Right renal pelvis (tissue), 4 donors: ENCODE measurements at regions not wholly inside any gene's neighbourhood (a gene's known extent, or its start where the extent isn't known, plus 50 kb on each side); places are given as distances from the start of the nearest gene placed in this dataset.
A peak's percentile ranks its signal among the peaks of the same experiment; 100 is the strongest.
"Not testable (repeated sequence)": the region's sequence is repeated elsewhere in the genome, so short reads cannot be mapped to it uniquely, and the experiment has no call there.

Source experiments
- DNase-seq, 4 donors: peaks; one replicate each; pipeline ENCODE4 v3.0.0-alpha.2; 2013; ENCODE audit warnings: low read depth in 4 of 4, low spot score in 3 of 4, missing footprints in 1 of 4

DNA sequence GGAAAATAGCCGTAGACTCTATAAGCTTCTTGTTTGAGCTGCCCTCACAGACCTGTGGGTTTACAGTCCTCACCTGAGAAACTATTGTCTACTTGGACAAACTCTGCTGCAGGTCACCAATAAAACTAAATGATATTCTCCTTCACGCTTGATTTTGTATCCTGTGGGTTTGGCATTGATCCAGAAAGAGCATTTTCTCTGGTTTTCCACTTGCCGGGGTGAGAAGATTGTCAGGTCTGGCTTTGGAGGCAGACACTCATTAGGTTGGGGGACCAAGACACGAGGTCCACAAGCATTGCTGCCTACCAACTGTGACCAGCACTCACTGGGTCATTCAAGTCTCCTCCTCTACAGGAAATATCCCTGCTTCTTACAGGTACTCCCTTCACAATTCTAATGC is 68.5 kb downstream of the CDC14C start:
- no peak for DNase-seq

- peak in 1 of 4 donors; percentile 5 for DNase-seq
Observed at GRCh38 chr7:49001610-49002033, 77.3 kb downstream of the CDC14C start.

- no peak for DNase-seq
Observed at GRCh38 chr7:49010717-49011116, 86.4 kb downstream of the CDC14C start.

- no peak for DNase-seq
Observed at GRCh38 chr7:49014870-49015269, 90.5 kb downstream of the CDC14C start.

- no peak for DNase-seq
Observed at GRCh38 chr7:49020145-49020544, 95.8 kb downstream of the CDC14C start.

- DNase-seq = no peak
Observed at GRCh38 chr7:49022448-49022847, 98.1 kb downstream of the CDC14C start.

- no peak for DNase-seq
Observed at GRCh38 chr7:49023345-49024328, 99.3 kb downstream of the CDC14C start.

DNA sequence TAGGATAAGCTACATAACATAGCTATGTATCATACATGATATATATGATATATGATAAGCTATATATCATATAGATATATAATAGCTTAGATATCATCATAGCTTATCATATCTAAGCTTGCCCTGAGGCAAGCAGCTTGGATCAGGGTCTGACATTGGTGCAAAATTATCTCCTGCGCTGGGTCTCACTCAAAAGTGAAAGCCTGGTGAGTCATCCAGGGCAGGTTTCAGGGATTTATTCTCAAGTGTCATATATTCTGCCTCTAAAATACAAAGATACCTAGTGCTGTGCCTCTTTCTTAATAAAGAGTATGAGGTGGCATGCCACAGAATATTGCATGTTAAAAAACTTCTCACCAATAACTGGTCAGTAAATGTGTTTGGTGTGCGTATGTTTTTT is 105.9 kb downstream of the CDC14C start:
- no peak for DNase-seq

DNA sequence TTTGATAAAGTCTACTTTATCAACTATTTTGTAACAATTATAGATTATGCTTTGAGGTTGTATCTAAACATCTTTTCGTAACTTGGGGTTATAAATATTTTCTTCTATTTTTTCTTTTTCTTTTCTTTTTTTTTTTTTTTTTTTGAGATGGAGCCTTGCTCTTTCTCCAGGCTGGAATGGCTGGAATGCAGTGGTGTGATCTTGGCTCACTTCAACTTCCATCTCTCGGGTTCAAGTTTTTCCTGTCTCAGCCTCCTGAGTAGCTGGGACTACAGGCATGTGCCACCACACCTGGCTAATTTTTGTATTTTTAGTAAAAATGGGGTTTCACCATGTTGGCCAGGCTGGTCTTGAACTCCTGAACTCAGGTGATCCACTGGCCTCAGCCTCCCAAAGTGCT is 108.8 kb downstream of the CDC14C start:
- DNase-seq = not testable (repeated sequence)

DNA sequence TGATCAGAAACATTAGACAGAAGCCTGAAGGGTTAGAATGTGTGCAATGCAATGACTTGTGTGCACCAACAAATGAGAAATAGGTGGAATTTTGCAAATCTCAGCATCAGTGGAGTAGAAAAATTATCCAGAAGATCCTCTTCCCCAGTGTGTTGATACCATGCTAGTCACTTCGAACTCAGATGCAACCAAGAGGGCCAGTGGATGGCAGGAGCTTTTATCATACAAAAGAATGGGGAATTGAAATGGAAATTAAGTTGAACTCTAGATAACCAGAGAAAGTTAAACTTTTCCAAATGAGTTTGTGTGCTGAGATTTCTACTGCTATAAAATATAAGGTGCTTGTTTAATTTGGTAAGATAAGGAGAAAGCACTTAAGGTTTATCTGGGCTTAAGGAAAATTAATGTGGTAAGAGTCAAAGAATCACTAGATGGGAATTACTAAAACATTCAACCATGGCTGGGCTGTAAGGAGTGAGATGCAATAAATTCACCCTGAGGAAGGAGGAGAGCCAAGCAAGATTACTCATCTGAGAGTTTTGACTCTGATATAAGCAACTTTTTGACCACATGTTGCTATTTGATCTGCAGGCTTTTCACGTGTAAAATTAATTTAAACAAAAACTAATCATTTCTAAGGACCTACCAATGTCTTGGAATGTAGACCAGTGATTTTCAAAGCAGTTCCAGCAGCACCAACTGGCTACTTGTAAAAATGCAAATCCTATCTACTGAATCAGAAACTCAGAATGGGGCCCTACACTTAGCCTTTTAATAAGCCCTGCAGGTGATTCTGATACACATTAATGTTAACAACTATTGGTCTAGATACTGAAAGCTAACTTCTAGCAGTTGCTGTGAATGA is 113.2 kb downstream of the CDC14C start:
- DNase-seq = no peak

GRCh38 chr7:49038821-49039358 is 114.5 kb downstream of the CDC14C start:
- DNase-seq = no peak

GRCh38 chr7:49060743-49061142 is 136.4 kb downstream of the CDC14C start:
- no peak for DNase-seq

- no peak for DNase-seq
Observed at GRCh38 chr7:49074538-49074937, 150.2 kb downstream of the CDC14C start.

DNA sequence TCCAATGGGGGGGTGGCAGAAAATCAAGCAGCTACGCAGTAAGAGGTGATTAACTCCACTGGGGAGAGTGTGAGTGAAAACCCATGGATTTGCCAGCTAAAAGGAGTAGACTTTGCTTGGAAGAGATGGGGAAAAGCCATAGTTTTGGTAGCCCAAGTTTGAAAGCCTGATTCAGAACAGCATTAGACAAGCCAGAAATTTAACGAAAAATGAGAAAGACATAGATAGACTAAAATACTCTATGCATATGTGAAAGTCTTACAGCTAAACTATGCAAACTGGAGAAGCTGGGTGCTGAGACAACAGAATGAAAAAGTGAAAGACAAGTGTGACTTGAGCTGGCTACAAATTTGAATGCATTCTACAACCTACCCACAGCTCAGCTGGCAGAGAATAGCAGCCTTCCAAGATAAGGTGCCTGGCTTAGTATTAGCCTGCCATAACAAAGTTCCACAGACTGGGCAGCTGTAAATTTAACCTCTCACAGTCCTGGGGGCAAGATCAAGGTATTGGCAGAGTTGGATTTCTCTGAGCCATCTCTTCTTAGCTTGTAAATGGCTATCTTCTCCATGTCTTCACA is 156.6 kb downstream of the CDC14C start:
- DNase-seq = no peak

DNA sequence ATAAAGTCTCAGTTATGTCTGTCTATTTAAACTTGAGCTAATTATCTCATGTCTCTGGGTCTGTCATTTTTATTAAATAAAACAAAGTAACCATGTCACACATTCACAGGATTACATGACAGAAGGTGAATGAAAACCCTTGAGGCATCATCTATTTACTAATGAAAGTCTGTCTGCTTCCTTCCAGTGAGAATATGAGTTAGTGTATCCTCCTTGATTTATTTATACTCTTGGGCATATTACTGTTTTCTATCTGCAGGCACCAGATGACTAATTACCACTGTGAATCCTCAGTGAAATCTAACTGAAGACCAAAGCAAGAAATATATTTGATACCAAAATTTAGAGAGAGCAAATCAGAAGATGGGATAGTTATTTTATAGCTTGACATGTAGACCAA is 163.7 kb downstream of the CDC14C start:
- no peak for DNase-seq

GRCh38 chr7:49089717-49090116 is 165.4 kb downstream of the CDC14C start:
- no peak for DNase-seq

- no peak for DNase-seq
Observed at GRCh38 chr7:49091089-49091488, 166.7 kb downstream of the CDC14C start.

- DNase-seq = no peak
Observed at GRCh38 chr7:49091519-49091918, 167.2 kb downstream of the CDC14C start.

GRCh38 chr7:49093218-49093617 is 168.9 kb downstream of the CDC14C start:
- DNase-seq = no peak

DNA sequence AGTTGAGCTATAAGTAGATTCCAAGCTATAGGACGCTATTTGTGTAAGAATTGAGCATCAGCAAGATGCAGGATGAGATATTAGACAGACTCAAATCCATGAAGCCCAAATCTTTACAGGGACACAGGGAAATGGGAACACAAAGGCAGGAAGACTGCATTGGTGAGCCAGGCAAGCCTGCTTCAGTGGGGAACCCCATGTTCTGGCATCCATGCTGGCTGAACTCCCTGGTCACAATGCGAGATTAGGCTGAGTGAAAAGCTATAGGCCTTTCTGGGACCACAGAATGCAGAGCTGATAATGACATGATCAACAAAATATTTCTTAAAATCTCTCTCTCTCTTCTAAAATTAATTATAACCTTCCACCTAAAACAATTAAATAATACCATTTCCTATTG is 170.5 kb downstream of the CDC14C start:
- no peak for DNase-seq
